NB4 (cell line): ENCODE measurements at regions not wholly inside any gene's neighbourhood (a gene's known extent, or its start where the extent isn't known, plus 50 kb on each side); places are given as distances from the start of the nearest gene placed in this dataset.

Source experiments
- MYC ChIP-seq: IDR thresholded peaks from 2 replicates; pipeline ENCODE4 v1.6.1; 2011; ENCODE audit warnings: low read depth, low read length
- POLR2A ChIP-seq: IDR thresholded peaks from 2 replicates; pipeline ENCODE4 v1.6.1; 2011; ENCODE audit warnings: mild to moderate bottlenecking; ENCODE audit not compliant: insufficient read length; ENCODE audit errors: extremely low read depth
- TF ChIP-seq, protein P1 (sequence below): IDR thresholded peaks from one replicate; pipeline ENCODE4 v1.5.1; 2012; ENCODE audit warnings: low read depth, low read length
- TF ChIP-seq, protein P2 (sequence below): IDR thresholded peaks from 2 replicates; pipeline ENCODE4 v1.6.1; 2011; ENCODE audit warnings: low read depth, low read length

DNA sequence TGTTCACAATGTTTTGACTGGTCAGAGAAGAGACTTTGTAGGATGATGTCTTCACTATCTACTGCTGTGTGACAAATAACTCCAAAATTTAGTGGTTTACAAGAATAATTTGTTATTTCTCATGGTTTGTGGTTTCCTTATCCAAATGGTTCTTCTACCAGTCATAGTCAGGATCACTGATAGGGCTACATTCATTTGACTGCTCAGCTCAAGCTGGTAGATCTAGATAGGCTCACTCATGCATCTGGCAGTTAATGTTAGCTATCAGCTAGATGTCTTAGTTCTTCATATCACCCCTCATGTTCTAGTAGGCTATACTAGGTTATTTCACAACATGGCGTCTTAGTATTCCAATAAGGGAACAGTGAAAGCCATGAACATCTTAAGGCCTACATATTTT, 131.0 kb downstream of the ID4 start:
- TF ChIP-seq, protein P1, sequence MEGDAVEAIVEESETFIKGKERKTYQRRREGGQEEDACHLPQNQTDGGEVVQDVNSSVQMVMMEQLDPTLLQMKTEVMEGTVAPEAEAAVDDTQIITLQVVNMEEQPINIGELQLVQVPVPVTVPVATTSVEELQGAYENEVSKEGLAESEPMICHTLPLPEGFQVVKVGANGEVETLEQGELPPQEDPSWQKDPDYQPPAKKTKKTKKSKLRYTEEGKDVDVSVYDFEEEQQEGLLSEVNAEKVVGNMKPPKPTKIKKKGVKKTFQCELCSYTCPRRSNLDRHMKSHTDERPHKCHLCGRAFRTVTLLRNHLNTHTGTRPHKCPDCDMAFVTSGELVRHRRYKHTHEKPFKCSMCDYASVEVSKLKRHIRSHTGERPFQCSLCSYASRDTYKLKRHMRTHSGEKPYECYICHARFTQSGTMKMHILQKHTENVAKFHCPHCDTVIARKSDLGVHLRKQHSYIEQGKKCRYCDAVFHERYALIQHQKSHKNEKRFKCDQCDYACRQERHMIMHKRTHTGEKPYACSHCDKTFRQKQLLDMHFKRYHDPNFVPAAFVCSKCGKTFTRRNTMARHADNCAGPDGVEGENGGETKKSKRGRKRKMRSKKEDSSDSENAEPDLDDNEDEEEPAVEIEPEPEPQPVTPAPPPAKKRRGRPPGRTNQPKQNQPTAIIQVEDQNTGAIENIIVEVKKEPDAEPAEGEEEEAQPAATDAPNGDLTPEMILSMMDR, result no peak
- TF ChIP-seq POLR2A (no peak), MYC (no peak)
- TF ChIP-seq, protein P2, sequence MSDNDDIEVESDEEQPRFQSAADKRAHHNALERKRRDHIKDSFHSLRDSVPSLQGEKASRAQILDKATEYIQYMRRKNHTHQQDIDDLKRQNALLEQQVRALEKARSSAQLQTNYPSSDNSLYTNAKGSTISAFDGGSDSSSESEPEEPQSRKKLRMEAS, result no peak
